MM.1S (cell line): ENCODE measurements at regions not wholly inside any gene's neighbourhood (a gene's known extent, or its start where the extent isn't known, plus 50 kb on each side); places are given as distances from the start of the nearest gene placed in this dataset.

Source experiments
- DNase-seq: peaks from one replicate; pipeline ENCODE4 v3.0.0-alpha.2; 2015
- H2AFZ ChIP-seq: fragments of 300-600 bp; sonication (generic); 2 replicates; pipeline ENCODE4 v1.6.0; 2016; ENCODE audit warnings: antibody characterized with exemption, low read length
- H3F3A ChIP-seq: fragments of 300-600 bp; sonication (generic); 2 replicates; pipeline ENCODE4 v1.6.1; 2016; ENCODE audit warnings: mild to moderate bottlenecking, antibody characterized with exemption, low read length, moderate library complexity, mixed read lengths; ENCODE audit not compliant: insufficient read depth
- H3K27ac ChIP-seq: fragments of 300-600 bp; sonication (generic); 2 replicates; pipeline ENCODE4 v1.5.1; 2016; ENCODE audit warnings: mild to moderate bottlenecking, low read length
- H3K27me3 ChIP-seq: fragments of 300-600 bp; sonication (generic); replicated peaks from 2 replicates; pipeline ENCODE4 v1.6.0; 2016; ENCODE audit warnings: low read length; ENCODE audit not compliant: insufficient read depth
- H3K36me3 ChIP-seq: fragments of 300-600 bp; sonication (generic); replicated peaks from 2 replicates; pipeline ENCODE4 v1.6.1; 2016; ENCODE audit warnings: mild to moderate bottlenecking, low read length, mixed read lengths; ENCODE audit not compliant: insufficient read depth
- H3K4me1 ChIP-seq: fragments of 300-600 bp; sonication (generic); 2 replicates; pipeline ENCODE4 v1.6.1; 2016; ENCODE audit warnings: low read length, mixed read lengths
- H3K4me2 ChIP-seq: fragments of 300-600 bp; sonication (generic); 2 replicates; pipeline ENCODE4 v1.6.0; 2016; ENCODE audit warnings: low read depth, low read length
- H3K4me3 ChIP-seq: fragments of 300-600 bp; sonication (generic); 2 replicates; pipeline ENCODE4 v1.5.1; 2016; ENCODE audit warnings: low read length, mixed read lengths
- H3K79me2 ChIP-seq: fragments of 300-600 bp; sonication (generic); 2 replicates; pipeline ENCODE4 v1.6.1; 2016; ENCODE audit warnings: mixed run types, low read length, mixed read lengths
- H3K9ac ChIP-seq: fragments of 300-600 bp; sonication (generic); 2 replicates; pipeline ENCODE4 v1.6.1; 2016; ENCODE audit warnings: low read length, mixed read lengths
- H3K9me2 ChIP-seq: fragments of 300-600 bp; sonication (generic); replicated peaks from 2 replicates; pipeline ENCODE4 v1.6.1; 2016; ENCODE audit warnings: mild to moderate bottlenecking, low read length, mixed read lengths; ENCODE audit not compliant: insufficient read depth
- H3K9me3 ChIP-seq: fragments of 300-600 bp; sonication (generic); replicated peaks from 2 replicates; pipeline ENCODE4 v1.6.1; 2016; ENCODE audit warnings: mild to moderate bottlenecking, low read length, mixed read lengths; ENCODE audit not compliant: insufficient read depth
- H4K20me1 ChIP-seq: fragments of 300-600 bp; sonication (generic); 2 replicates; pipeline ENCODE4 v1.6.1; 2016; ENCODE audit warnings: mild to moderate bottlenecking, low read length, moderate library complexity, mixed read lengths; ENCODE audit not compliant: insufficient read depth
- EZH2 ChIP-seq: fragments of 300-600 bp; sonication (generic); optimal IDR thresholded peaks from 2 replicates; pipeline ENCODE3; 2017; ENCODE audit warnings: low read depth, mild to moderate bottlenecking, antibody characterized with exemption, low read length, mixed read lengths
- EZH2phosphoT487 ChIP-seq: fragments of 300-600 bp; sonication (generic); IDR thresholded peaks from 2 replicates; pipeline ENCODE4 v1.6.1; 2018; ENCODE audit warnings: antibody characterized with exemption, low read length
- TF ChIP-seq, protein P1 (sequence below): fragments of 300-600 bp; sonication (generic); IDR thresholded peaks from 2 replicates; pipeline ENCODE4 v1.5.1; 2016; ENCODE audit warnings: antibody characterized with exemption, low read length, mixed read lengths

DNA sequence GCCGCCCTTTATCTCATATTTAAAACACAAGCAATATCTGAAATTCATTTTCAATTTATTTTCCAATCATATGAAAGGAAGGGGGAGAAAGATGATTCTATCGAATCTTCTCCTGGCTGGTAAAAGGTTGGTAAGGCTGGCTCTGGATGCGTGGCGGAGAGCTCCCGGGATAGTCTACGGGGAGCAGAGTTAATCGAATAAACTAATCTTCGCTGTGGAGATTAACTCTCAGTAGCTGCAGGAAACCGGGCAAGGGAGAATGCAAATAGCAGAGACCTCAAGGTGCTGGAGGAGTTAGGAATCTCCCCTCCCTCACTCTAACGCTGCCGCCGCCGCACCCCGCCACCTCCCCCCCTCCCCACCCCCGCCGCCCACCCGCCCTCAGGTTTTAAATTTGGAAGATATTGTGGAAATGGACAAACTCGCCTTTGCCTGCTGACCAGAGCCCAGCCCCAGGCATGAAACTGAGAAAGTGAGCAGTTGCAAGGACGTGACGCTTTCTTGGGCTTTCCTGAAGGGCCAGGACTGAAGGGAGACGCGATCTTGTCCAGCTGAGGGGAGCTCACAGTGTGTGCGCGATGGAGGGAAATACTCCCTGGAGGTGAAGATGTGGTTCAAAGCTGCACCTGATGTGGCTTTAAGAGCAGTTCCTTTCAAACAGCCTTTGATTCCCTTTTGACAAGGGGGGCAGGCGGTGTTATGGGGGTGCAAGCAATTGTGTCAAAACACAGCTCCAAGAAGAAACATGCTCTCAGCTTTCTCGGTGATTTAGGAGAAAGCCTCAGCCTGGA, 308.2 kb upstream of the IRX3 start:
- Histone ChIP-seq H3K4me3 (no peak overlapping the region), H3K4me2 (no peak overlapping the region)
- TF ChIP-seq, protein P1, sequence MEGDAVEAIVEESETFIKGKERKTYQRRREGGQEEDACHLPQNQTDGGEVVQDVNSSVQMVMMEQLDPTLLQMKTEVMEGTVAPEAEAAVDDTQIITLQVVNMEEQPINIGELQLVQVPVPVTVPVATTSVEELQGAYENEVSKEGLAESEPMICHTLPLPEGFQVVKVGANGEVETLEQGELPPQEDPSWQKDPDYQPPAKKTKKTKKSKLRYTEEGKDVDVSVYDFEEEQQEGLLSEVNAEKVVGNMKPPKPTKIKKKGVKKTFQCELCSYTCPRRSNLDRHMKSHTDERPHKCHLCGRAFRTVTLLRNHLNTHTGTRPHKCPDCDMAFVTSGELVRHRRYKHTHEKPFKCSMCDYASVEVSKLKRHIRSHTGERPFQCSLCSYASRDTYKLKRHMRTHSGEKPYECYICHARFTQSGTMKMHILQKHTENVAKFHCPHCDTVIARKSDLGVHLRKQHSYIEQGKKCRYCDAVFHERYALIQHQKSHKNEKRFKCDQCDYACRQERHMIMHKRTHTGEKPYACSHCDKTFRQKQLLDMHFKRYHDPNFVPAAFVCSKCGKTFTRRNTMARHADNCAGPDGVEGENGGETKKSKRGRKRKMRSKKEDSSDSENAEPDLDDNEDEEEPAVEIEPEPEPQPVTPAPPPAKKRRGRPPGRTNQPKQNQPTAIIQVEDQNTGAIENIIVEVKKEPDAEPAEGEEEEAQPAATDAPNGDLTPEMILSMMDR = no peak
- TF ChIP-seq EZH2 (no peak), EZH2phosphoT487 (no peak)

DNA sequence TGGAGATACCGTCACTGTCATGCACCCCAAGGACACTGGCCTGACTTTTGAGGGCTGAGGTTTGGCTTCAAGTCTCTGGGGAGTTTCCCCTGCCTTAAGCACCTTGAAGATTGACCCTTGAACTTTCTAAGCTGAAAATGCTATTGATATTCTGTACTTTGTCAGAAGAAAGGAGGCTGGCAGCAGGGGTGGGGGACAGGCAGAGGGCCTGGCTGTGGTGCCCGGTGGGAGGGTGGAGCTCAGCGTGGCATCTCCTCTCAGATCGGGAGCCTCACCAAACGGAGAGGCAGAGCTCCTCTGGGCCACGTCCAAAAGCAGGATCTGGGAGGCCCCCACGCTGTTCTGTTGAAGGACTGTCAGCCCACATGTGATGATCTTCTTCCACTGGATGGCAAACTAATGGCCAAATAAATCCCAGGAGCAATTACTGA, 305.2 kb upstream of the IRX3 start:
- no peaks in the 10 kb centered on the region for H3K27me3 ChIP-seq
- TF ChIP-seq EZH2phosphoT487 (no peak), EZH2 (no peak)
- TF ChIP-seq, protein P1 = no peak
- no peak for DNase-seq
- no peaks in the 10 kb centered on the region for H3K9me2 ChIP-seq
- H2AFZ ChIP-seq = no peak overlapping the region
- H3K4me2 ChIP-seq = no peak overlapping the region
- H3K4me1 ChIP-seq = no peaks in the 10 kb centered on the region
- H3K4me3 ChIP-seq = no peak overlapping the region
- H3K9me3 ChIP-seq = no peaks in the 10 kb centered on the region
- H3K9ac ChIP-seq = no peak overlapping the region
- H3K79me2 ChIP-seq = no peaks in the 10 kb centered on the region
- no peak overlapping the region for H3K27ac ChIP-seq
- no peaks in the 10 kb centered on the region for H3F3A ChIP-seq
- no peaks in the 10 kb centered on the region for H3K36me3 ChIP-seq
- no peaks in the 10 kb centered on the region for H4K20me1 ChIP-seq

More for the DNA sequence above, 308.2 kb upstream of the IRX3 start:
- no peaks in the 10 kb centered on the region for H3K79me2 ChIP-seq
- H3K9ac ChIP-seq = no peak overlapping the region
- H3K4me1 ChIP-seq = no peaks in the 10 kb centered on the region
- no peaks in the 10 kb centered on the region for H3F3A ChIP-seq
- no peak overlapping the region for H2AFZ ChIP-seq
- no peaks in the 10 kb centered on the region for H3K9me3 ChIP-seq
- H3K27me3 ChIP-seq = no peaks in the 10 kb centered on the region
- H3K36me3 ChIP-seq = no peaks in the 10 kb centered on the region
- H3K9me2 ChIP-seq = no peaks in the 10 kb centered on the region
- no peaks in the 10 kb centered on the region for H4K20me1 ChIP-seq
- no peak for DNase-seq
- no peak overlapping the region for H3K27ac ChIP-seq

DNA sequence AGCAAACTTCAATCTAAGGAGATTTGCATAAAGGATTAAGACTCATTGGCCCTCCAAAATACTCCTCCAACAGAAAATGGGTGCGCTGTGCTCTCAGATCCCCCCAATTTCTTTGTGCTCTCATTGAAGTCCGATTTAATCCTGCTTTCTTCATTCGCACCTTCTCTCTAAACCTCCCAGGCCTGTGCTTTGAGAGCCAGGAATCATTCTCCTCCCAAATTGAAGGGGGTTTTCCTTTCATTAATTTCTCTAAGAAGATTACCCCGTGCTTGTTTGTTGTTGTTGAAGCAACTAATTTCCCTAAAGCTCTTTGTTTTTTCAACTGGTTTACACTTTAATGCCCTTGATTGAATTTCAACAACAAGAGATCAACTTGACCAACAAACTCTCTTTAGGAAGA, 304.2 kb upstream of the IRX3 start:
- H3K9me2 ChIP-seq = no peaks in the 10 kb centered on the region
- H3K36me3 ChIP-seq = no peaks in the 10 kb centered on the region
- no peak overlapping the region for H3K9ac ChIP-seq
- no peak overlapping the region for H3K27ac ChIP-seq
- H4K20me1 ChIP-seq = no peaks in the 10 kb centered on the region
- no peaks in the 10 kb centered on the region for H3K4me1 ChIP-seq
- H3K27me3 ChIP-seq = no peaks in the 10 kb centered on the region
- no peak overlapping the region for H3K4me3 ChIP-seq
- H3F3A ChIP-seq = no peaks in the 10 kb centered on the region
- TF ChIP-seq EZH2 = no peak
- TF ChIP-seq, protein P1 = no peak
- TF ChIP-seq EZH2phosphoT487 = no peak
- H2AFZ ChIP-seq = no peak overlapping the region
- no peak for DNase-seq
- no peaks in the 10 kb centered on the region for H3K9me3 ChIP-seq
- H3K79me2 ChIP-seq = no peaks in the 10 kb centered on the region
- H3K4me2 ChIP-seq = no peak overlapping the region
